ENCODE measurements at regions not wholly inside any gene's neighbourhood (a gene's known extent, or its start where the extent isn't known, plus 50 kb on each side); places are given as distances from the start of the nearest gene placed in this dataset.
"Not testable (repeated sequence)": the region's sequence is repeated elsewhere in the genome, so short reads cannot be mapped to it uniquely, and the experiment has no call there.

DNA sequence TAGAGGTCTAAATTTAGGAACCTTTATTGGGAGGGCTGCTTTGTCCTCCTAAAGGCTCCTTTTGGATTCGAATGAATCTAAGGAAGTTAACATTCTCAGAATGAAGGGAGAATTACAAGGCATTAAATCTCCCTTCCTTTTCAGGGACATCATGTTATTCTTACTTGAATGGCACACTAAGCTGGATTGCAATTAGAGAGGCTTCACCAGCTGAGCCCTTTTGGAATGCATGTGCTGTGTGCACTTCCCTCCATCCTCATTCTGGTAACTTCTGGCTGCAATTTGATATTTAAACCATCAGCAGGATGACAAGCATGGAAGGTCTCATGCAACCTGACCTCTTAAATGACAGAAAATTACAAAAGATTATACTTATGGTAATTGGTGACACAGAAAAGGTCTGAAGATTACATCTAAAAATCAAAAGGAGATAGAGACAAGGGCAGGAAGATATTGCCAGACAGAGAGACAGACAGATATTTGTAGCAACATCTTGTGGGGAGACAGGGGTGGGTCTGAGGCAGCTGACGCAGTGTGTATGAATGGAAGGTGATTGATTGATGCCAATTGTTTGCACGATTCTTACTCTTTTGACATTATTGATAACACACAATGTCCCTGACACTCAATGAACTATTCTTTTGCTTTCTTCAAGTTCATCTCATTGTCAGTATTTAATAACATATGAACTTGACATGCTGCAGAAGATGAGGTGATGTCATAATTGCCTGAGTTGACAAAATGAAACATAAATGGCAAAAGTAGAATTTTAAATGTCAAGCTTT is 570.8 kb upstream of the GYPC start:
- no peak for DNase-seq (ENCODE audit: low spot score)

- DNase-seq (ENCODE audit: low spot score), result no peak
Observed at GRCh38 chr2:126100962-126101361, 555.0 kb upstream of the GYPC start.

DNA sequence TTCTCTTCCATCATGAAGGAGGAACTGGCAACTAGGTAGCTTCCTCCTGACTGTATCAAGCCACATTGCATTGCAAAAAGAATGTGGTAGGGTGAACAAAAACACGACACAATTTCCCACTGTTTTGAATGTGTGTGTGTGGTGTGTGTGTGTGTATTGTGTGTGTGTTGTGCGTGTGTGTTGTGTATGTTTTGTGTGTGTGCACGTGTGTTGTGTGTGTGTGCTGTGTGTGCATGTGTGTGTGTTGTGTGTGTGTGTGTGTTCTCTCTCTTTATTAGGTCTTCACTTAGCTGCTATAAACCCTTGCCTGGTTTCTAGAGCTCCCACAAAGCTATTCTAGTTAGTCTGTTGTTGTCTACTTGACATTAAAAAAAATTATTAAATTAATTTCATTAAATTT is 550.0 kb upstream of the GYPC start:
- DNase-seq (ENCODE audit: low spot score), result no peak

- no peak for DNase-seq (ENCODE audit: low spot score)
Observed at GRCh38 chr2:126107883-126108282, 548.1 kb upstream of the GYPC start.

- DNase-seq (ENCODE audit: low spot score), result no peak
Observed at GRCh38 chr2:126115975-126116374, 540.0 kb upstream of the GYPC start.

DNA sequence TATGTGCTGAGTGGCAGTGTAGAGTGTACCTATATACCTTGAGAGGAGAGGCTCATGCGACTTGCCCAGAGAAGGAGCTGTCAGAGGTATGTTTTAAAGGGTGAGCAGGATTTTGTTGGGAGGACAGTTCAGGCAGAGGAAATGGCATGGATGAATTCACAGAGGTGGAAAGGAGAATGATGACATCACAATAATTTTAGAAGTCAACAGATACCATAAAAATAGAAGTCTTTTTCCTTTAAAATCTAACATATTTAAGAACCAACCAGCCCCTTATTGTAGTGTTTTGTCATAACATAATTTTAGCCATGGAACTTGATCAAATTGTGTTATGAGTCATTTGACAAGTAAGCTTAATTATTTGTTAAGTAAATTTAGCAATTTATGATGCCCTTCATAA is 538.1 kb upstream of the GYPC start:
- DNase-seq (ENCODE audit: low spot score), result no peak

DNA sequence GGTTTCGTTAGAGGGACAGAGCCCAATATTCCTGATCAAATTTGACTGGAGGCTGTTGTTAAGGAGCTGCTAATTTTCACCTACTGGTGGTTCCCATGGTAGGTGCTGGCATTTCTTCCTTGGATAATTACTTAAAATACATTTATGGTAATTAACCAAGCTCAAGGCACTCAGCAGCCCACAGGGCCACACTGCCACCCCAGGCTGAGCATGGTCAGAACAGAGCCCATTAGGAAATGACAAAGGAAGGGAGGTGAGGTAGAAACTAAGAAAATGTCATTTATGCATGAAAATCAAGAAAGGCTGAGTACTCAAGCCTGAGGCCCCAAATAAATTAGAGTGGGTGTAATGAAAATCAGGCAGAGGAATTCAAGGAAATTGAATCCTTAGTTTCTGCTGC is 510.2 kb upstream of the GYPC start:
- DNase-seq (ENCODE audit: low spot score), result no peak

DNA sequence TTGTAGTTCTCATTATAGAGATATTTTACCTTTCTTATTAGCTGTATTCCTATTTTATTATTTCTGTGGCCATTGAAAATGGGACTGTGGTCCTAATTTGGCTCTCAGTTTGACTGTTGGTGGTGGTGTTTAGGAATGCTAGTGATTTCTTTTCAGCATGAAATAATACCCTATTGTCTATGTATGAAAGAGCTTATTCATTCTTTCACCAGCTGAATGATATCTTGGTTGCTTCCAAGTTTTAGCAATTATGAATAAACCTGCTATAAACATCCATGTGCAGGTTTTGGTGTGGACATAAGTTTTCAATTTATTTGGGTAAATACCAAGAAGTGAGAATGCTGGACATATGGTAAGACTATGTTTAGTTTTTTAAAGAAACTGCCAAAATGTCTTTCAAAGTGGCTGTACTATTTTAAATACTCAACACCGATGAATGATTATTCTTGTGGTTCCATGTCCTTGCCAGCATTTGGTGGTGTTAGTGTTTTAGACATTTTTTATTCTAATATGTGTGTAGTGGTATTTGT is 501.6 kb upstream of the GYPC start:
- no peak for DNase-seq (ENCODE audit: low spot score)

DNA sequence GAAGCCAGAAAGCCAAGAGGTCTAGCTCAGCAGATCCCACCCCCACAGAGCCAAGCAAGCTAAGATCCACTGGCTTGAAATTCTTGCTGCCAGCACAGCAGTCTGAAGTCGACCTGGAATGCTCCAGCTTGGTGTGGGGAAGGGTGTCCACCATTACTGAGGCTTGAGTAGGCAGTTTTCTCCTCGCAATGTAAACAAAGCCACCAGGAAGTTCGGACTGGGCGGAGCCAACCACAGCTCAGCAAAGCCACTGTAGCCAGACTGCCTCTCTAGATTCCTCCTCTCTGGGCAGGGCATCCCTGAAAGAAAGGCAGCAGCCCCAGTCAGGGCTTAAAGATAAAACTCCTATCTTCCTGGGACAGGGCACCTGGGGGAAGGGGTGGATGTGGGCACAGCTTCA is 495.0 kb upstream of the GYPC start:
- DNase-seq (ENCODE audit: low spot score), result not testable (repeated sequence)

DNA sequence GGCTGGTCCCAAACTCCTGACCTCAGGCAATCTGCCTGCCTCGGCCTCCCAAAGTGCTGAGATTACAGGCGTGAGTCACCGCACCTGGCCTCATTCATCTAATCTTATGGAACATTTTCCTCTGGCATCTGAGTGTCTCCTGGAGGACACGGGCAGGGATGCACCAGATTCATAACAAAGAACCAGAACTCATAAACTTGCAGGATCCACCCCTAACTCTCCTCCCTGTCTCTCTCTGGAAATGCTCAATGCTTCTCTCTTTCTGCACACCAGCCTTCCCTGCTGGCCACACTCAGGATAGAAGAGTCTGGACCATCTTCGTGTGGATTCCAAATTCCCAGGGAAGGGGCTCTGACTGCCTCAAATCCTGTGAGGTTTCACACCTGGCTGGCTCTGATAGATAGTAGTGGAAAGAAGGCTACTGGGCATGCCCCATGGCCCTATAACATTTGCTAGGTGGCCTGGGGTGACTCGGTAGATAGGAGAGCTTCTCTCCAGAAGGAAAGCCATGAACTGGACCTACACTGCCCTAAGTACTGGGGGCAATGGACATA is 483.2 kb upstream of the GYPC start:
- no peak for DNase-seq (ENCODE audit: low spot score)

- DNase-seq (ENCODE audit: low spot score), result no peak
Observed at GRCh38 chr2:126175222-126175621, 480.7 kb upstream of the GYPC start.

DNA sequence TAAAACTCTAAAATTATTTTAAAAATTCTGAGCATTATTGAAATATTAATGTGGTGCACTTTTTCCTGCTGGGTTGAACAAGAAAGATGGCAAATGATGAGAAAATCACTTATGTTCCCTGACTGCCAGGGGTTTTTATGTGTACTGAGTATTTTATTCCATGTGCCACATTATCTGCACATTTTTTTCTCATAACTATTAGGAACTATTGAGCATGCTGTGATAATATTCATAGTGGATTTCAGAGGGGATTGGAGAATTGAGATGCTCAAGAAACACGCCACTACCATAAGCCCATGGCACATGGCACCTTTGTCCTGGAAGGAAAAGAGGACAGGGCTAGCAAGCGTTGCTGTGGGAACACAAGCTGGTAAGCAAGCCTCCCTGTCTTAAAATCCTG is 478.5 kb upstream of the GYPC start:
- DNase-seq (ENCODE audit: low spot score), result no peak

GRCh38 chr2:126187668-126188067 is 468.3 kb upstream of the GYPC start:
- DNase-seq (ENCODE audit: low spot score), result peak; percentile 9

- DNase-seq (ENCODE audit: low spot score), result no peak
Observed at GRCh38 chr2:126189527-126189926, 466.4 kb upstream of the GYPC start.

DNA sequence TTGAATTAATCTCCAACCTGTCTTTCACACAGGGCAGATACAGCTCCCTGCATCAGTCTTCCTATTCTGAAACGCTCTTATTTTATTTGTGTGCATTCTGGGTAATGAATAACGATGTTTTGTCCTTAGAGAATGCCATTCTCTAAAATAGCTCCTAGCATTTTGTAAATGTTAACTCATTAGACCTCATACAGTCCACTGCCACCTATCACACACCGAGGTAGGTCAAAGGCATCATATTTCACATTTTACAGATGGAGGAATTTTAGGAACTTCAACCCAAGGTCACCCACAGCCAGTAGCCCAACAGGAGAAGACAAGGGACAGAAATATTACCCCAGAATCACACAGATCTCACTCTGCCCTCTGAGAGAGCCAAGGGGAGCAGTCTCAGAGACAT is 455.4 kb upstream of the GYPC start:
- no peak for DNase-seq (ENCODE audit: low spot score)

- no peak for DNase-seq (ENCODE audit: low spot score)
Observed at GRCh38 chr2:126208266-126208665, 447.7 kb upstream of the GYPC start.

DNA sequence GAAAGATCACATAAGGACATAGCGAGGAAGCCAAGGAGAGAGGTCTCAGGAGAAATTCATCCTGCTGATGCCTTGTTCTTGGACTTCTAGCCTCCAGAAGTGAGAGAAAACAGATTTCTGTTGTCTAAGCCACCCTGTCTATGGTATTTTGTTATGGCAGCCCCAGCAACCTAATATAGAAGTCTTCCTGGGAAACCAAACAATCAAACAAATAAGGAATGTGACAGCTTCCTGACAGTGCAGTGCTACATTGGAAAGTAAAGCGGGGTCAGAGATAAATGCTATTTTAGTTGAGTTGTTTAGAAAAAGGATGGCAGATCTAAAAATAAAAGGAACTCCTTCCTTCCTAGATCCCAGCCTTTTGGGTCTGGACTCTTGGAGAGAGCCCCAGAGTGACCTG is 443.2 kb upstream of the GYPC start:
- DNase-seq (ENCODE audit: low spot score), result no peak

GRCh38 chr2:126219081-126219480 is 436.9 kb upstream of the GYPC start:
- DNase-seq (ENCODE audit: low spot score), result no peak

GRCh38 chr2:126220331-126220730 is 435.6 kb upstream of the GYPC start:
- DNase-seq (ENCODE audit: low spot score), result peak; percentile 55

GRCh38 chr2:126221506-126221905 is 434.5 kb upstream of the GYPC start:
- DNase-seq (ENCODE audit: low spot score), result no peak

GRCh38 chr2:126222278-126222677 is 433.7 kb upstream of the GYPC start:
- no peak for DNase-seq (ENCODE audit: low spot score)

GRCh38 chr2:126224776-126225175 is 431.2 kb upstream of the GYPC start:
- DNase-seq (ENCODE audit: low spot score), result no peak

GRCh38 chr2:126227250-126227649 is 428.7 kb upstream of the GYPC start:
- no peak for DNase-seq (ENCODE audit: low spot score)

DNA sequence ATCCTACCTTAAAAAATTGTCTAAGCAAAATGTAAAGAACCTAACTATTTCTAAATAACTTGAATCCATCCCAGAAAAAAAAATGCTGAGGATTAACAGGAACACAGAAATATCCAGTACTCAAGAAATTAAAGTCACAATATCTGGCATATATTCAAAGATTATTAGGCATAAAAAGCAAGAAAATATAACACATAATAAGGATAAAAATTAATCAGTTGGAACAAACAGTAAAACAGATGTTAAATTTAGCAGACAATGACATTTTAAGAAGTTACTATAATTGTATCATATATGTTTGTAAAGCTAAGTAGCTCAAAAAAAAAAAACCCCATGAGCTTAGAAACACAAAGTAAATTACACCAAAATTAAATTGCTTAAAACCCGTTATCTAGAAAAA is 427.4 kb upstream of the GYPC start:
- no peak for DNase-seq (ENCODE audit: low spot score)

Data from hepatic stellate cell (primary cell).